GDM1 (cell line): ENCODE measurements at regions not wholly inside any gene's neighbourhood (a gene's known extent, or its start where the extent isn't known, plus 50 kb on each side); places are given as distances from the start of the nearest gene placed in this dataset.

Experiments
- DNase-seq: peaks from one replicate; lab custom pipeline; 2025; lab: John Stamatoyannopoulos, UW

GRCh38 chr1:108050911-108051629 is 86.1 kb upstream of the VAV3 start:
- DNase-seq = peak; percentile 88

- peak; percentile 77 for DNase-seq
These were observed 85.2 kb upstream of the VAV3 start for GRCh38 chr1:108050158-108050557.

- DNase-seq = peak; percentile 59
These were observed 84.3 kb upstream of the VAV3 start for GRCh38 chr1:108049178-108049819.

GRCh38 chr1:108048301-108049177 is 83.6 kb upstream of the VAV3 start:
- peak; percentile 21 for DNase-seq

- DNase-seq = no peak
These were observed 82.1 kb upstream of the VAV3 start for GRCh38 chr1:108047085-108047484.

GRCh38 chr1:108046026-108046425 is 81.0 kb upstream of the VAV3 start:
- no peak for DNase-seq

GRCh38 chr1:108045460-108045859 is 80.5 kb upstream of the VAV3 start:
- no peak for DNase-seq

- DNase-seq = no peak
These were observed 79.3 kb upstream of the VAV3 start for GRCh38 chr1:108044318-108044717.

- peak; percentile 70 for DNase-seq
These were observed 78.7 kb upstream of the VAV3 start for GRCh38 chr1:108043707-108044106.

GRCh38 chr1:108042610-108043009 is 77.6 kb upstream of the VAV3 start:
- no peak for DNase-seq

- no peak for DNase-seq
These were observed 76.6 kb upstream of the VAV3 start for GRCh38 chr1:108041360-108042142.

GRCh38 chr1:108038653-108039236 is 73.8 kb upstream of the VAV3 start:
- no peak for DNase-seq

GRCh38 chr1:108036796-108037562 is 72.0 kb upstream of the VAV3 start:
- DNase-seq = no peak

- DNase-seq = no peak
These were observed 69.4 kb upstream of the VAV3 start for GRCh38 chr1:108034396-108034795.

- DNase-seq = no peak
These were observed 68.6 kb upstream of the VAV3 start for GRCh38 chr1:108033550-108033951.

GRCh38 chr1:108028841-108029388 is 63.9 kb upstream of the VAV3 start:
- DNase-seq = peak; percentile 51

- no peak for DNase-seq
These were observed 62.4 kb upstream of the VAV3 start for GRCh38 chr1:108027389-108027788.

GRCh38 chr1:108017698-108018097 is 52.7 kb upstream of the VAV3 start:
- DNase-seq = no peak

- DNase-seq = peak; percentile 68
These were observed 51.5 kb upstream of the VAV3 start for GRCh38 chr1:108016451-108016920.
